Cardiac muscle cell (in vitro differentiated cells and primary cell): ENCODE measurements at regions not wholly inside any gene's neighbourhood (a gene's known extent, or its start where the extent isn't known, plus 50 kb on each side); places are given as distances from the start of the nearest gene placed in this dataset.

Source experiments
- DNase-seq, 2 donors: peaks; one replicate each; pipeline versions ENCODE4 v3.0.0 to v3.0.0-alpha.2; 2010 to 2017; ENCODE audit warnings: low read depth in 1 of 2, low spot score in 1 of 2
- H3K27ac ChIP-seq: fragments of 200-600 bp; sonication (generic); 2 replicates; pipeline ENCODE4 v1.5.1; 2016
- H3K27me3 ChIP-seq: fragments of 200-600 bp; sonication (generic); 2 replicates; pipeline ENCODE4 v1.6.0; 2016; ENCODE audit warnings: control low read depth
- H3K36me3 ChIP-seq: fragments of 200-600 bp; sonication (generic); 2 replicates; pipeline ENCODE4 v1.5.1; 2016; ENCODE audit warnings: control low read depth
- H3K4me1 ChIP-seq: fragments of 200-600 bp; sonication (generic); 2 replicates; pipeline ENCODE4 v1.8.1; 2017; ENCODE audit warnings: low read depth, mild to moderate bottlenecking, mixed run types
- H3K4me3 ChIP-seq: fragments of 200-600 bp; sonication (generic); 2 replicates; pipeline ENCODE4 v1.5.1; 2016; ENCODE audit warnings: mild to moderate bottlenecking
- H3K9me3 ChIP-seq: fragments of 200-600 bp; sonication (generic); 2 replicates; pipeline ENCODE4 v1.5.1; 2017; ENCODE audit warnings: low read depth, mild to moderate bottlenecking, control low read depth
- TF ChIP-seq, protein P1 (sequence below): IDR thresholded peaks from 2 replicates; pipeline ENCODE4 v1.5.1; 2012; ENCODE audit warnings: low read depth, mild to moderate bottlenecking, low read length

GRCh38 chr18:44556296-44556695 lies 124.4 kb upstream of the SETBP1 start:
- no peak for DNase-seq
- TF ChIP-seq, protein P1, sequence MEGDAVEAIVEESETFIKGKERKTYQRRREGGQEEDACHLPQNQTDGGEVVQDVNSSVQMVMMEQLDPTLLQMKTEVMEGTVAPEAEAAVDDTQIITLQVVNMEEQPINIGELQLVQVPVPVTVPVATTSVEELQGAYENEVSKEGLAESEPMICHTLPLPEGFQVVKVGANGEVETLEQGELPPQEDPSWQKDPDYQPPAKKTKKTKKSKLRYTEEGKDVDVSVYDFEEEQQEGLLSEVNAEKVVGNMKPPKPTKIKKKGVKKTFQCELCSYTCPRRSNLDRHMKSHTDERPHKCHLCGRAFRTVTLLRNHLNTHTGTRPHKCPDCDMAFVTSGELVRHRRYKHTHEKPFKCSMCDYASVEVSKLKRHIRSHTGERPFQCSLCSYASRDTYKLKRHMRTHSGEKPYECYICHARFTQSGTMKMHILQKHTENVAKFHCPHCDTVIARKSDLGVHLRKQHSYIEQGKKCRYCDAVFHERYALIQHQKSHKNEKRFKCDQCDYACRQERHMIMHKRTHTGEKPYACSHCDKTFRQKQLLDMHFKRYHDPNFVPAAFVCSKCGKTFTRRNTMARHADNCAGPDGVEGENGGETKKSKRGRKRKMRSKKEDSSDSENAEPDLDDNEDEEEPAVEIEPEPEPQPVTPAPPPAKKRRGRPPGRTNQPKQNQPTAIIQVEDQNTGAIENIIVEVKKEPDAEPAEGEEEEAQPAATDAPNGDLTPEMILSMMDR, result no peak
- Histone ChIP-seq H3K27me3 (no peaks in the 10 kb centered on the region), H3K4me1 (peaks cover 16% of the 10 kb centered on the region), H3K4me3 (no peak overlapping the region), H3K27ac (no peak overlapping the region), H3K36me3 (no peaks in the 10 kb centered on the region), H3K9me3 (no peaks in the 10 kb centered on the region)

GRCh38 chr18:44557616-44558151 lies 123.0 kb upstream of the SETBP1 start:
- H3K36me3 ChIP-seq, result no peaks in the 10 kb centered on the region

DNA sequence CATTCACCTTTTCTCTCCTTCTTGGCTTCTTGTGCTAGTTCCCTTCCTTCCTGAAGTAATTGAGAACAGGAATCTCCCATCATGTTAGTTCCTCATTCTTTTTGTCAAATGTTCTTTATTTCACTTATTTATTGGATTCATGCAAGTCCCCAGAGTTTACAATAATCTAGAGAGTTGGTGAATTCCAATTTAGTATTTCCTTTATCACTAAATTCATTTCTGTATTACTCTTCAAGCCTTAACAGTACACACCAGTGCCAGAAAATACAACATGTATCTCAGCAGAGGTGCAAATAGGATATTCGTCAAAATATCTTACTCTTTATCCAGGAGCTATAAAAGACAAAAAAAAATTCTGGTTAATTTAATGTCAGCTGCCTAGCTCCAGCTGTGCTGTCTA lies 121.9 kb upstream of the SETBP1 start:
- TF ChIP-seq, protein P1, result no peak
- no peaks in the 10 kb centered on the region for H3K27me3 ChIP-seq
- H3K27ac ChIP-seq, result no peak overlapping the region
- no peak for DNase-seq
- H3K4me3 ChIP-seq, result no peak overlapping the region
- H3K9me3 ChIP-seq, result no peaks in the 10 kb centered on the region
- no peaks in the 10 kb centered on the region for H3K36me3 ChIP-seq
- H3K4me1 ChIP-seq, result peaks cover 16% of the 10 kb centered on the region

More at GRCh38 chr18:44557616-44558151, 123.0 kb upstream of the SETBP1 start:
- peaks cover 16% of the 10 kb centered on the region for H3K4me1 ChIP-seq
- no peak for DNase-seq
- TF ChIP-seq, protein P1, result no peak
- H3K27ac ChIP-seq, result no peak overlapping the region
- H3K9me3 ChIP-seq, result no peaks in the 10 kb centered on the region
- no peak overlapping the region for H3K4me3 ChIP-seq
- no peaks in the 10 kb centered on the region for H3K27me3 ChIP-seq

GRCh38 chr18:44562986-44563385 lies 117.7 kb upstream of the SETBP1 start:
- no peaks in the 10 kb centered on the region for H3K9me3 ChIP-seq
- H3K4me1 ChIP-seq, result peaks cover 10% of the 10 kb centered on the region
- no peak for DNase-seq
- TF ChIP-seq, protein P1, result no peak
- H3K4me3 ChIP-seq, result no peak overlapping the region
- no peaks in the 10 kb centered on the region for H3K27me3 ChIP-seq
- H3K36me3 ChIP-seq, result no peaks in the 10 kb centered on the region
- H3K27ac ChIP-seq, result no peak overlapping the region

DNA sequence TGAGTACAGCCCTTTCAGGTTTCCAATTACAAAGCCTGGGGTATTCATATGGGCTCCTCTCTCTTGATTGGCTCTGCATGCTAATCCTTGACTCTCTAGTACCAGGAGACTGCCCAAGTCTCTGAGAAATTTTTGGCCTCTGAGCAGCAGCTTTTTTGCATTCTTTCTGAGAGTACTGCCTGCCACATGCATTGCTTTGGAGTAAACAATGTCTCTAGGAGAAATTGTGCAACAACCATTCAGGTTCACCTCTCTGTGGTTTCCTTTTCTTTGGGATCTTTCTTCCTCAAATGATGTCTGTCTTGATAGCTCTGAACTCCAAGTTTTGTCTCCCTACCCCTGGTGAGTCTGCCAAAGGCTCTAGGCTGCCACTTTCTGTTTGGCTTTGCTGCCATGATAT lies 115.8 kb upstream of the SETBP1 start:
- TF ChIP-seq, protein P1, result no peak
- H3K9me3 ChIP-seq, result no peaks in the 10 kb centered on the region
- peaks cover 8% of the 10 kb centered on the region for H3K4me1 ChIP-seq
- no peaks in the 10 kb centered on the region for H3K27me3 ChIP-seq
- H3K27ac ChIP-seq, result peak overlapping the region; percentile 54
- H3K4me3 ChIP-seq, result no peak overlapping the region
- H3K36me3 ChIP-seq, result no peaks in the 10 kb centered on the region
- DNase-seq, result peak; percentile 59 to 73
